ENCODE measurements at regions not wholly inside any gene's neighbourhood (a gene's known extent, or its start where the extent isn't known, plus 50 kb on each side); places are given as distances from the start of the nearest gene placed in this dataset.
"Not testable (repeated sequence)": the region's sequence is repeated elsewhere in the genome, so short reads cannot be mapped to it uniquely, and the experiment has no call there.

DNA sequence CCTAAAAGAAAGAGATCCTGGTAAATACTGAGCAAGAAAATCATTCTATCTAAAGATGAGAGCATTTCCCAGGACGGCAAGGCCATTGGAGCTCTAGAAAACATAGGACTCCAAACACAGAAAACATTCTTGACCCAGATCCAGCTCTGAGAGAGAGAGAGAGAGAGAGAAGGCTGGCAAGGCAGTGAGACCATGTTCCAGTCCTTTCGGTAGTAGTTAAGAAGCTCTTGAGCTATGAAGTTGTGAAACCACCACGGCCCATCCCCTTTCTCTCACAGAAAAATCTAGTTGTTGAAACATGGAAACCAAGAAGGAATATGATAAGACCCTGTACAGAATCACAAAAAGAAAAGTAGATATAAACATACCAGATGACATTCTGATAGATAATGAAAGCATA, 212.4 kb upstream of the NPSR1 start:
- Histone ChIP-seq H3K4me1 (ENCODE audit: control insufficient read depth in 1 of 2, insufficient read depth in 2 of 2, low read length in 2 of 2) (no peaks in the 10 kb centered on the region), H3K36me3 (replicated peaks in 1 of 2; ENCODE audit: control insufficient read depth in 1 of 2, insufficient read depth in 2 of 2, low read length in 2 of 2) (no peaks in the 10 kb centered on the region), H4K20me1 (ENCODE audit: insufficient read depth, low read length) (no peaks in the 10 kb centered on the region), H2AFZ (ENCODE audit: insufficient read depth, low read depth, low read length, poor library complexity, severe bottlenecking) (no peak overlapping the region), H3K9me3 (replicated peaks in 1 of 2; ENCODE audit: control insufficient read depth in 1 of 2, insufficient read depth in 1 of 2, low read length in 2 of 2) (peaks cover 6 to 7% of the 10 kb centered on the region in 2 donors), H3K9ac (ENCODE audit: insufficient read depth, low read length, poor library complexity, severe bottlenecking) (no peak overlapping the region), H3K27ac (ENCODE audit: low read depth in 1 of 2, low read length in 2 of 2) (no peak overlapping the region), H3K27me3 (ENCODE audit: control insufficient read depth in 2 of 2, insufficient read depth in 2 of 2, low read length in 2 of 2) (no peaks in the 10 kb centered on the region), H3K4me3 (replicated peaks in 1 of 3; ENCODE audit: low read depth in 2 of 3, low read length in 3 of 3) (no peak overlapping the region), H3K4me2 (replicated peaks; ENCODE audit: extremely low read depth, low read length, poor library complexity, severe bottlenecking) (no peak overlapping the region), H3K79me2 (ENCODE audit: insufficient read depth, low read length) (no peaks in the 10 kb centered on the region)
- Mint-ChIP-seq H3K27me3 (ENCODE audit: low read depth in 3 of 3) (peaks cover 0 to 3% (median 0%) of the 10 kb centered on the region in 3 donors), H3K4me3 (no peak overlapping the region), H3K9me3 (peaks cover 0 to 13% (median 3%) of the 10 kb centered on the region in 7 donors), H3K27ac (no peak overlapping the region), H3K4me1 (no peaks in the 10 kb centered on the region), H3K36me3 (no peaks in the 10 kb centered on the region)
- TF ChIP-seq, protein P1, sequence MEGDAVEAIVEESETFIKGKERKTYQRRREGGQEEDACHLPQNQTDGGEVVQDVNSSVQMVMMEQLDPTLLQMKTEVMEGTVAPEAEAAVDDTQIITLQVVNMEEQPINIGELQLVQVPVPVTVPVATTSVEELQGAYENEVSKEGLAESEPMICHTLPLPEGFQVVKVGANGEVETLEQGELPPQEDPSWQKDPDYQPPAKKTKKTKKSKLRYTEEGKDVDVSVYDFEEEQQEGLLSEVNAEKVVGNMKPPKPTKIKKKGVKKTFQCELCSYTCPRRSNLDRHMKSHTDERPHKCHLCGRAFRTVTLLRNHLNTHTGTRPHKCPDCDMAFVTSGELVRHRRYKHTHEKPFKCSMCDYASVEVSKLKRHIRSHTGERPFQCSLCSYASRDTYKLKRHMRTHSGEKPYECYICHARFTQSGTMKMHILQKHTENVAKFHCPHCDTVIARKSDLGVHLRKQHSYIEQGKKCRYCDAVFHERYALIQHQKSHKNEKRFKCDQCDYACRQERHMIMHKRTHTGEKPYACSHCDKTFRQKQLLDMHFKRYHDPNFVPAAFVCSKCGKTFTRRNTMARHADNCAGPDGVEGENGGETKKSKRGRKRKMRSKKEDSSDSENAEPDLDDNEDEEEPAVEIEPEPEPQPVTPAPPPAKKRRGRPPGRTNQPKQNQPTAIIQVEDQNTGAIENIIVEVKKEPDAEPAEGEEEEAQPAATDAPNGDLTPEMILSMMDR (IDR thresholded peaks at IDR 0.05), result no peak
- no peak for DNase-seq
- WGBS (ENCODE audit: insufficient coverage), result no CpG with 5 or more reads among the region's 3 CpGs
- intact Hi-C loops (cut with micrococcal nuclease), result no loop called here

DNA sequence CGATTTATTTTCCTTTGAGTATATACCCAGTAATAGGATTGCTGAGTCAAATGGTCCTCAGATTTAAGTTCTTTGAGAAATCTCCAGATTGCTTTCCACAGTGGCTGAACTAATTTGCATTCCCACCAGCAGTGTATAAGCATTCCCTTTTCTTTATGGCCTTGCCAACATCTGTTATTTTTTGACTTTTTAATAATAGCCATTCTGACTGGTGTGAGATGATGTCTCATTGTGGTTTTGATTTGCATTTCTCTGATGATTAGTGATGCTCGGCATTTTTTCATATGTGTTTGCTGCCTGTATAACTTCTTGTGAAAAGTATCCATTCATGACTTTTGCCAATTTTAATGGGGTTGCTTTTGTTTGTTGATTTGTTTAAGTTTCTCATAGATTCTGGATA, 209.5 kb upstream of the NPSR1 start:
- H3K27me3 ChIP-seq (ENCODE audit: control insufficient read depth in 2 of 2, insufficient read depth in 2 of 2, low read length in 2 of 2); intact Hi-C loops (cut with micrococcal nuclease); H3K9me3 ChIP-seq (replicated peaks in 1 of 2; ENCODE audit: control insufficient read depth in 1 of 2, insufficient read depth in 1 of 2, low read length in 2 of 2); H3K9ac ChIP-seq (ENCODE audit: insufficient read depth, low read length, poor library complexity, severe bottlenecking); H3K27ac Mint-ChIP-seq; H3K36me3 Mint-ChIP-seq; H3K27me3 Mint-ChIP-seq (ENCODE audit: low read depth in 3 of 3); H3K36me3 ChIP-seq (replicated peaks in 1 of 2; ENCODE audit: control insufficient read depth in 1 of 2, insufficient read depth in 2 of 2, low read length in 2 of 2); H2AFZ ChIP-seq (ENCODE audit: insufficient read depth, low read depth, low read length, poor library complexity, severe bottlenecking); H3K4me3 ChIP-seq (replicated peaks in 1 of 3; ENCODE audit: low read depth in 2 of 3, low read length in 3 of 3); H3K79me2 ChIP-seq (ENCODE audit: insufficient read depth, low read length); H3K4me1 Mint-ChIP-seq; H4K20me1 ChIP-seq (ENCODE audit: insufficient read depth, low read length); DNase-seq; H3K4me1 ChIP-seq (ENCODE audit: control insufficient read depth in 1 of 2, insufficient read depth in 2 of 2, low read length in 2 of 2); H3K4me2 ChIP-seq (replicated peaks; ENCODE audit: extremely low read depth, low read length, poor library complexity, severe bottlenecking); H3K27ac ChIP-seq (ENCODE audit: low read depth in 1 of 2, low read length in 2 of 2); H3K4me3 Mint-ChIP-seq: not testable (repeated sequence)
- peaks cover 0 to 14% (median 3%) of the 10 kb centered on the region in 7 donors for H3K9me3 Mint-ChIP-seq
- WGBS (ENCODE audit: insufficient coverage), result 80% methylated on average over 1 of the region's 2 CpGs
